Stimulated activated effector memory CD8-positive, alpha-beta T cell treated with anti-CD3 and anti-CD28 coated beads, Interleukin-12 subunit alpha, Interleukin-12 subunit beta, amount 100 ng/mL, for 72 hours (primary cell): ENCODE measurements at regions not wholly inside any gene's neighbourhood (a gene's known extent, or its start where the extent isn't known, plus 50 kb on each side); places are given as distances from the start of the nearest gene placed in this dataset.

Experiments
- ATAC-seq: fragments of 150-1000 bp; cut with Tn5 transposase; 2 replicates; pipeline ENCODE4 v1.10.0; 2021
- DNase-seq, 2 donors: peaks; one replicate each; pipeline ENCODE4 v3.0.0; 2021 to 2022; ENCODE audit warnings: low spot score in 2 of 2
- H3K27ac Mint-ChIP-seq: one replicate; pipeline ENCODE4 v1.8.0; 2022; ENCODE audit warnings: mild to moderate bottlenecking, mixed read lengths
- H3K36me3 Mint-ChIP-seq: one replicate; pipeline ENCODE4 v1.8.0; 2022; ENCODE audit warnings: mild to moderate bottlenecking, mixed read lengths
- H3K4me1 Mint-ChIP-seq: one replicate; pipeline ENCODE4 v1.8.0; 2022; ENCODE audit warnings: mixed read lengths
- H3K4me3 Mint-ChIP-seq: one replicate; pipeline ENCODE4 v1.8.0; 2022; ENCODE audit warnings: mild to moderate bottlenecking, mixed read lengths
- H3K9me3 Mint-ChIP-seq: one replicate; pipeline ENCODE4 v1.8.0; 2022; ENCODE audit warnings: mixed read lengths

GRCh38 chr12:76685246-76685678, 78.7 kb upstream of the ZDHHC17 start:
- Mint-ChIP-seq H3K4me3 (no peak overlapping the region), H3K9me3 (no peaks in the 10 kb centered on the region), H3K4me1 (no peaks in the 10 kb centered on the region), H3K27ac (no peak overlapping the region), H3K36me3 (no peaks in the 10 kb centered on the region)
- DNase-seq (no peak), ATAC-seq (peak; percentile 33)

GRCh38 chr12:76687981-76688380, 75.9 kb upstream of the ZDHHC17 start:
- H3K27ac Mint-ChIP-seq, result no peak overlapping the region
- no peaks in the 10 kb centered on the region for H3K9me3 Mint-ChIP-seq
- H3K36me3 Mint-ChIP-seq, result no peaks in the 10 kb centered on the region
- H3K4me3 Mint-ChIP-seq, result no peak overlapping the region
- ATAC-seq, result no peak
- DNase-seq, result no peak
- H3K4me1 Mint-ChIP-seq, result no peaks in the 10 kb centered on the region

- H3K27ac Mint-ChIP-seq, result no peak overlapping the region
- H3K4me1 Mint-ChIP-seq, result no peaks in the 10 kb centered on the region
- no peak for DNase-seq
- H3K36me3 Mint-ChIP-seq, result no peaks in the 10 kb centered on the region
- no peaks in the 10 kb centered on the region for H3K9me3 Mint-ChIP-seq
- no peak overlapping the region for H3K4me3 Mint-ChIP-seq
- no peak for ATAC-seq
Measured at GRCh38 chr12:76688631-76689030, 75.3 kb upstream of the ZDHHC17 start.

- no peak overlapping the region for H3K27ac Mint-ChIP-seq
- no peak overlapping the region for H3K4me3 Mint-ChIP-seq
- DNase-seq (no peak), ATAC-seq (no peak)
- no peaks in the 10 kb centered on the region for H3K9me3 Mint-ChIP-seq
- no peaks in the 10 kb centered on the region for H3K4me1 Mint-ChIP-seq
- no peaks in the 10 kb centered on the region for H3K36me3 Mint-ChIP-seq
Measured at GRCh38 chr12:76690921-76691700, 72.8 kb upstream of the ZDHHC17 start.

GRCh38 chr12:76692846-76693245, 71.1 kb upstream of the ZDHHC17 start:
- no peak for ATAC-seq
- DNase-seq, result no peak
- Mint-ChIP-seq H3K27ac (no peak overlapping the region), H3K9me3 (no peaks in the 10 kb centered on the region), H3K4me1 (no peaks in the 10 kb centered on the region), H3K4me3 (no peak overlapping the region), H3K36me3 (no peaks in the 10 kb centered on the region)

- Mint-ChIP-seq H3K4me1 (no peaks in the 10 kb centered on the region), H3K27ac (no peak overlapping the region), H3K9me3 (no peaks in the 10 kb centered on the region), H3K4me3 (no peak overlapping the region), H3K36me3 (no peaks in the 10 kb centered on the region)
- DNase-seq (no peak), ATAC-seq (no peak)
Measured at GRCh38 chr12:76694369-76694768, 69.5 kb upstream of the ZDHHC17 start.

GRCh38 chr12:76696186-76696585, 67.7 kb upstream of the ZDHHC17 start:
- Mint-ChIP-seq H3K4me1 (no peaks in the 10 kb centered on the region), H3K9me3 (no peaks in the 10 kb centered on the region), H3K4me3 (no peak overlapping the region), H3K27ac (no peak overlapping the region), H3K36me3 (no peaks in the 10 kb centered on the region)
- no peak for DNase-seq
- ATAC-seq, result no peak

- ATAC-seq (no peak), DNase-seq (no peak)
- no peaks in the 10 kb centered on the region for H3K4me1 Mint-ChIP-seq
- H3K9me3 Mint-ChIP-seq, result no peaks in the 10 kb centered on the region
- H3K4me3 Mint-ChIP-seq, result no peak overlapping the region
- no peaks in the 10 kb centered on the region for H3K36me3 Mint-ChIP-seq
- no peak overlapping the region for H3K27ac Mint-ChIP-seq
Measured at GRCh38 chr12:76697849-76698248, 66.1 kb upstream of the ZDHHC17 start.

- ATAC-seq, result no peak
- Mint-ChIP-seq H3K27ac (no peak overlapping the region), H3K36me3 (no peaks in the 10 kb centered on the region)
Measured at GRCh38 chr12:76698316-76698715, 65.6 kb upstream of the ZDHHC17 start.

GRCh38 chr12:76698966-76699365, 64.9 kb upstream of the ZDHHC17 start:
- Mint-ChIP-seq H3K36me3 (no peaks in the 10 kb centered on the region), H3K4me3 (no peak overlapping the region), H3K27ac (no peak overlapping the region), H3K9me3 (no peaks in the 10 kb centered on the region), H3K4me1 (no peaks in the 10 kb centered on the region)
- no peak for ATAC-seq
- DNase-seq, result no peak

More at GRCh38 chr12:76698316-76698715, 65.6 kb upstream of the ZDHHC17 start:
- no peak for DNase-seq
- Mint-ChIP-seq H3K4me1 (no peaks in the 10 kb centered on the region), H3K9me3 (no peaks in the 10 kb centered on the region), H3K4me3 (no peak overlapping the region)

GRCh38 chr12:76701690-76702089, 62.2 kb upstream of the ZDHHC17 start:
- H3K9me3 Mint-ChIP-seq, result no peaks in the 10 kb centered on the region
- H3K4me3 Mint-ChIP-seq, result no peak overlapping the region
- no peak for DNase-seq
- no peaks in the 10 kb centered on the region for H3K4me1 Mint-ChIP-seq
- no peak overlapping the region for H3K27ac Mint-ChIP-seq
- no peaks in the 10 kb centered on the region for H3K36me3 Mint-ChIP-seq
- no peak for ATAC-seq

GRCh38 chr12:76702946-76703345, 61.0 kb upstream of the ZDHHC17 start:
- Mint-ChIP-seq H3K4me1 (no peaks in the 10 kb centered on the region), H3K27ac (no peak overlapping the region), H3K36me3 (no peaks in the 10 kb centered on the region), H3K9me3 (no peaks in the 10 kb centered on the region), H3K4me3 (no peak overlapping the region)
- ATAC-seq (no peak), DNase-seq (no peak)

GRCh38 chr12:76704693-76705092, 59.2 kb upstream of the ZDHHC17 start:
- H3K9me3 Mint-ChIP-seq, result no peaks in the 10 kb centered on the region
- H3K36me3 Mint-ChIP-seq, result no peaks in the 10 kb centered on the region
- no peaks in the 10 kb centered on the region for H3K4me1 Mint-ChIP-seq
- DNase-seq, result no peak
- H3K4me3 Mint-ChIP-seq, result no peak overlapping the region
- no peak overlapping the region for H3K27ac Mint-ChIP-seq
- ATAC-seq, result no peak

- Mint-ChIP-seq H3K4me1 (no peaks in the 10 kb centered on the region), H3K27ac (no peak overlapping the region), H3K36me3 (no peaks in the 10 kb centered on the region), H3K4me3 (no peak overlapping the region), H3K9me3 (no peaks in the 10 kb centered on the region)
- DNase-seq, result no peak
- ATAC-seq, result peak; percentile 55
Measured at GRCh38 chr12:76706101-76706500, 57.8 kb upstream of the ZDHHC17 start.

- no peak overlapping the region for H3K4me3 Mint-ChIP-seq
- no peak for ATAC-seq
Measured at GRCh38 chr12:76706761-76707160, 57.2 kb upstream of the ZDHHC17 start.

GRCh38 chr12:76707772-76708171, 56.1 kb upstream of the ZDHHC17 start:
- Mint-ChIP-seq H3K4me1 (no peaks in the 10 kb centered on the region), H3K36me3 (no peaks in the 10 kb centered on the region), H3K9me3 (no peaks in the 10 kb centered on the region), H3K27ac (no peak overlapping the region), H3K4me3 (no peak overlapping the region)
- no peak for ATAC-seq
- DNase-seq, result no peak

More at GRCh38 chr12:76706761-76707160, 57.2 kb upstream of the ZDHHC17 start:
- H3K36me3 Mint-ChIP-seq, result no peaks in the 10 kb centered on the region
- no peaks in the 10 kb centered on the region for H3K9me3 Mint-ChIP-seq
- no peak overlapping the region for H3K27ac Mint-ChIP-seq
- no peaks in the 10 kb centered on the region for H3K4me1 Mint-ChIP-seq
- no peak for DNase-seq
